ENCODE measurements at regions not wholly inside any gene's neighbourhood (a gene's known extent, or its start where the extent isn't known, plus 50 kb on each side); places are given as distances from the start of the nearest gene placed in this dataset.

GRCh38 chr2:236345081-236345714, 81.0 kb upstream of the ASB18 start:
- no peak for TF ChIP-seq CTCF (IDR thresholded peaks at IDR 0.05; ENCODE audit: low read depth, low read length)
- peaks cover 17% of the 10 kb centered on the region for H3K27me3 ChIP-seq
- DNase-seq, result no peak
- no peaks in the 10 kb centered on the region for H3K9me3 ChIP-seq
- no peaks in the 10 kb centered on the region for H3K4me1 ChIP-seq
- H3K4me3 ChIP-seq (ENCODE audit: low read depth, low read length), result no peak overlapping the region
- H3K36me3 ChIP-seq, result no peaks in the 10 kb centered on the region

- no peak for DNase-seq
- no peaks in the 10 kb centered on the region for H3K36me3 ChIP-seq
- no peaks in the 10 kb centered on the region for H3K4me1 ChIP-seq
- peaks cover 21% of the 10 kb centered on the region for H3K27me3 ChIP-seq
- no peaks in the 10 kb centered on the region for H3K9me3 ChIP-seq
- no peak overlapping the region for H3K4me3 ChIP-seq (ENCODE audit: low read depth, low read length)
- TF ChIP-seq CTCF (IDR thresholded peaks at IDR 0.05; ENCODE audit: low read depth, low read length), result no peak
Observed at GRCh38 chr2:236346366-236346765, 82.2 kb upstream of the ASB18 start.

GRCh38 chr2:236348279-236348678, 84.1 kb upstream of the ASB18 start:
- peaks cover 31% of the 10 kb centered on the region for H3K27me3 ChIP-seq
- TF ChIP-seq CTCF (IDR thresholded peaks at IDR 0.05; ENCODE audit: low read depth, low read length), result no peak
- no peak for DNase-seq
- H3K4me1 ChIP-seq, result no peaks in the 10 kb centered on the region
- H3K36me3 ChIP-seq, result no peaks in the 10 kb centered on the region
- H3K4me3 ChIP-seq (ENCODE audit: low read depth, low read length), result no peak overlapping the region
- H3K9me3 ChIP-seq, result no peaks in the 10 kb centered on the region

- Histone ChIP-seq H3K27me3 (peaks cover 31% of the 10 kb centered on the region), H3K9me3 (no peaks in the 10 kb centered on the region), H3K36me3 (no peaks in the 10 kb centered on the region), H3K4me1 (no peaks in the 10 kb centered on the region), H3K4me3 (ENCODE audit: low read depth, low read length) (no peak overlapping the region)
- no peak for TF ChIP-seq CTCF (IDR thresholded peaks at IDR 0.05; ENCODE audit: low read depth, low read length)
- DNase-seq, result no peak
Observed at GRCh38 chr2:236348976-236349375, 84.8 kb upstream of the ASB18 start.

- peaks cover 31% of the 10 kb centered on the region for H3K27me3 ChIP-seq
- DNase-seq, result no peak
- H3K9me3 ChIP-seq, result no peaks in the 10 kb centered on the region
- H3K4me1 ChIP-seq, result no peaks in the 10 kb centered on the region
- TF ChIP-seq CTCF (IDR thresholded peaks at IDR 0.05; ENCODE audit: low read depth, low read length), result no peak
- no peaks in the 10 kb centered on the region for H3K36me3 ChIP-seq
- no peak overlapping the region for H3K4me3 ChIP-seq (ENCODE audit: low read depth, low read length)
Observed at GRCh38 chr2:236350426-236350825, 86.2 kb upstream of the ASB18 start.

- H3K27me3 ChIP-seq, result peaks cover 31% of the 10 kb centered on the region
- DNase-seq, result no peak
- TF ChIP-seq CTCF (IDR thresholded peaks at IDR 0.05; ENCODE audit: low read depth, low read length), result no peak
- no peaks in the 10 kb centered on the region for H3K9me3 ChIP-seq
- no peaks in the 10 kb centered on the region for H3K36me3 ChIP-seq
- no peaks in the 10 kb centered on the region for H3K4me1 ChIP-seq
- no peak overlapping the region for H3K4me3 ChIP-seq (ENCODE audit: low read depth, low read length)
Observed at GRCh38 chr2:236351966-236352525, 87.8 kb upstream of the ASB18 start.

All from BE2C (cell line).